GM21528 (cell line): ENCODE measurements at regions not wholly inside any gene's neighbourhood (a gene's known extent, or its start where the extent isn't known, plus 50 kb on each side); places are given as distances from the start of the nearest gene placed in this dataset.
"Not testable (repeated sequence)": the region's sequence is repeated elsewhere in the genome, so short reads cannot be mapped to it uniquely, and the experiment has no call there.

Source experiments
- ATAC-seq: cut with Tn5 transposase; IDR thresholded peaks from one replicate; pipeline ENCODE4 v1.9.1; 2021; ENCODE audit warnings: mild to moderate bottlenecking, moderate library complexity; ENCODE audit not compliant: unreplicated experiment, low FRiP score

- ATAC-seq, result no peak
Measured at GRCh38 chr9:94033383-94033782, 50.9 kb upstream of the PTPDC1 start.

- ATAC-seq, result no peak
Measured at GRCh38 chr9:94031946-94032345, 52.3 kb upstream of the PTPDC1 start.

GRCh38 chr9:94031380-94031779 is 52.9 kb upstream of the PTPDC1 start:
- no peak for ATAC-seq

- ATAC-seq, result peak; percentile 97
Measured at GRCh38 chr9:94030318-94031179, 53.7 kb upstream of the PTPDC1 start.

GRCh38 chr9:94029932-94030317 is 54.3 kb upstream of the PTPDC1 start:
- ATAC-seq, result no peak

- ATAC-seq, result no peak
Measured at GRCh38 chr9:94026816-94027215, 57.4 kb upstream of the PTPDC1 start.

GRCh38 chr9:94022476-94022875 is 61.8 kb upstream of the PTPDC1 start:
- ATAC-seq, result not testable (repeated sequence)

GRCh38 chr9:94020836-94021235 is 63.4 kb upstream of the PTPDC1 start:
- not testable (repeated sequence) for ATAC-seq

GRCh38 chr9:94018628-94019027 is 63.5 kb upstream of the BARX1 start:
- no peak for ATAC-seq

GRCh38 chr9:94017939-94018531 is 62.9 kb upstream of the BARX1 start:
- ATAC-seq, result no peak

GRCh38 chr9:94016744-94017143 is 61.6 kb upstream of the BARX1 start:
- no peak for ATAC-seq

- no peak for ATAC-seq
Measured at GRCh38 chr9:94014920-94015319, 59.8 kb upstream of the BARX1 start.

GRCh38 chr9:94014066-94014654 is 59.0 kb upstream of the BARX1 start:
- ATAC-seq, result no peak

- ATAC-seq, result no peak
Measured at GRCh38 chr9:94010980-94011533, 55.9 kb upstream of the BARX1 start.

GRCh38 chr9:94005272-94005901 is 50.2 kb upstream of the BARX1 start:
- no peak for ATAC-seq
